Heart right ventricle (tissue), 16 donors: ENCODE measurements at regions not wholly inside any gene's neighbourhood (a gene's known extent, or its start where the extent isn't known, plus 50 kb on each side); places are given as distances from the start of the nearest gene placed in this dataset.
"Not testable (repeated sequence)": the region's sequence is repeated elsewhere in the genome, so short reads cannot be mapped to it uniquely, and the experiment has no call there.

Experiments used
- ATAC-seq, 8 donors: fragments of 200-7000 bp; cut with Tn5 transposase; one replicate each; pipeline ENCODE4 v1.9.1; 2020; ENCODE audit warnings: mild to moderate bottlenecking in 8 of 8, moderate library complexity in 8 of 8, moderate number of reproducible peaks in 1 of 8
- DNase-seq, 2 donors: peaks; one replicate each; pipeline ENCODE4 v3.0.0-alpha.2; 2020
- H3K27ac ChIP-seq, 10 donors: fragments of 200-600 bp; sonication (generic) in 2 of 10; one replicate each; pipeline versions ENCODE4 v1.5.0 to v1.8.0; 2020 to 2022; ENCODE audit warnings: mild to moderate bottlenecking in 3 of 10
- H3K27me3 ChIP-seq, 7 donors: fragments of 200-600 bp; one replicate each; pipeline ENCODE4 v1.8.0; 2021 to 2022; ENCODE audit warnings: mild to moderate bottlenecking in 2 of 7
- H3K36me3 ChIP-seq, 9 donors: fragments of 200-600 bp; sonication (generic) in 1 of 9; one replicate each; pipeline versions ENCODE4 v1.5.0 to v1.8.0; 2020 to 2022; ENCODE audit warnings: mild to moderate bottlenecking in 2 of 9
- H3K4me1 ChIP-seq, 9 donors: fragments of 200-600 bp; sonication (generic) in 1 of 9; one replicate each; pipeline versions ENCODE4 v1.5.0 to v1.8.0; 2020 to 2022; ENCODE audit warnings: mild to moderate bottlenecking in 4 of 9
- H3K4me3 ChIP-seq, 10 donors: fragments of 200-600 bp; sonication (generic) in 2 of 10; one replicate each; pipeline versions ENCODE4 v1.5.0 to v1.8.0; 2020 to 2022; ENCODE audit warnings: mild to moderate bottlenecking in 7 of 10, moderate library complexity in 2 of 10
- H3K9me3 ChIP-seq, 11 donors: fragments of 200-600 bp in 10 of 11; sonication (generic) in 2 of 11; one replicate each; pipeline versions ENCODE4 v1.5.0 to v1.8.0; 2013 to 2022; ENCODE audit warnings: mild to moderate bottlenecking in 2 of 11, control low read depth in 1 of 11, moderate library complexity in 1 of 11
- WGBS, 2 donors: extraction: QIAGEN DNeasy Blood & Tissue Kit; methylation state at CpG; one replicate each; pipeline ENCODE4 v1.1.7; 2013; ENCODE audit warnings: inconsistent platforms in 1 of 2; 5-methylcytosine and 5-hydroxymethylcytosine counted together
- intact Hi-C, 10 donors: fragments of 100-400 bp; cut with DNase I; formaldehyde crosslinking; loops; one replicate each; pipeline versions ENCODE4 v1.11.1 to v1.14.2; 2022
- TF ChIP-seq, protein P1 (sequence below), 9 donors: fragments of 200-600 bp; sonication (generic) in 2 of 9; IDR thresholded peaks; one replicate each; pipeline versions ENCODE4 v1.5.0 to v1.8.0; 2021 to 2022; ENCODE audit warnings: antibody characterized with exemption in 9 of 9, mild to moderate bottlenecking in 5 of 9, moderate library complexity in 1 of 9
- donor health status: Arrhythmogenic right ventricular cardiomyopathy.
- donor health status: ischemic (EF 13 %, LVEDD 7.1; RV severe dilation, severe dysfunction).
- donor health status: healthy with polysubstance abuse.
- donor health status: DM: no; HTN: yes; CAD: no.
- donor health status: DM: no; HTN: no; CAD: no.
- donor health status: ischemic (EF 25% LVEDD 6.9; RV normal size, moderate dysfunction).
- donor health status: ischemic (EF 25% LVEDD 5.7; RV mildly dilated, moderate dysfunction).
- donor health status: healthy.
- donor health status: DM: yes; HTN: yes; CAD: no.
- donor health status: Ischemic cardiomyopathy.
- donor health status: ischemic (EF 35%, LVEDD 5.7; RV mildly dilated, moderate dysfunction).
- donor health status: nonischemic (EF 11% LVEDD 7.7; RV severe dilation, severe dysfunction).
- donor health status: DM: yes; HTN: yes; CAD: no.
- donor health status: PGD.
- donor health status: ischemic (EF 29% LVEDD 5.4; RV normal size, mild dysfunction).
- donor health status: nonischemic (EF 23%, LVEDD 6.1; RV moderate dilation, normal function).

DNA sequence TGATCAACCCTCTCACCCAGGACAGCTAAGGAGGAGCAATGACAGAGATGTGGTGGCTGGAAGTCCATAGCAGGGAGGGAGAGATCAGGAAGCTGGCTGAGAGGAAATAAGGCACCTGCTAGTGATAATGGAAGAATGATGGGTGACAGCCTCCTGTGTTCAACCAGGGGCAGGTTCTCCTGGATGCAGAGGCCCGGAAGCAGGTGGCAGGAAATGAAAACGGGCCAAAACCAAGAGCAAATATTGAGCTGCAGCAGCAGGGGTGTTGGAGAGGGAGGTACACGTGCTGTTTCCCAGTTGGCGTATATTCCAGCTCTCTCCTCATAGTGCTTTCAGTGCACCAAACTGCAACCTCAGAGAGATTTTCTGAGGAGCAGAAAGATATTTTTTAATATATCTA lies 213.4 kb upstream of the TBL1XR1 start:
- Histone ChIP-seq H3K36me3 (no peaks in the 10 kb centered on the region), H3K9me3 (no peaks in the 10 kb centered on the region), H3K27ac (no peak overlapping the region), H3K4me3 (no peak overlapping the region), H3K27me3 (no peaks in the 10 kb centered on the region), H3K4me1 (peaks cover 0 to 10% (median 0%) of the 10 kb centered on the region in 9 donors)
- no peak for ATAC-seq
- no peak for DNase-seq
- 55 to 58% methylated on average over 4 of the region's 4 CpGs for WGBS, 2 donors
- TF ChIP-seq, protein P1, sequence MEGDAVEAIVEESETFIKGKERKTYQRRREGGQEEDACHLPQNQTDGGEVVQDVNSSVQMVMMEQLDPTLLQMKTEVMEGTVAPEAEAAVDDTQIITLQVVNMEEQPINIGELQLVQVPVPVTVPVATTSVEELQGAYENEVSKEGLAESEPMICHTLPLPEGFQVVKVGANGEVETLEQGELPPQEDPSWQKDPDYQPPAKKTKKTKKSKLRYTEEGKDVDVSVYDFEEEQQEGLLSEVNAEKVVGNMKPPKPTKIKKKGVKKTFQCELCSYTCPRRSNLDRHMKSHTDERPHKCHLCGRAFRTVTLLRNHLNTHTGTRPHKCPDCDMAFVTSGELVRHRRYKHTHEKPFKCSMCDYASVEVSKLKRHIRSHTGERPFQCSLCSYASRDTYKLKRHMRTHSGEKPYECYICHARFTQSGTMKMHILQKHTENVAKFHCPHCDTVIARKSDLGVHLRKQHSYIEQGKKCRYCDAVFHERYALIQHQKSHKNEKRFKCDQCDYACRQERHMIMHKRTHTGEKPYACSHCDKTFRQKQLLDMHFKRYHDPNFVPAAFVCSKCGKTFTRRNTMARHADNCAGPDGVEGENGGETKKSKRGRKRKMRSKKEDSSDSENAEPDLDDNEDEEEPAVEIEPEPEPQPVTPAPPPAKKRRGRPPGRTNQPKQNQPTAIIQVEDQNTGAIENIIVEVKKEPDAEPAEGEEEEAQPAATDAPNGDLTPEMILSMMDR (IDR thresholded peaks at IDR 0.05) = no peak
- intact Hi-C loops = no loop called here

GRCh38 chr3:177411201-177411600 lies 213.9 kb upstream of the TBL1XR1 start:
- no peak overlapping the region for H3K27ac ChIP-seq
- intact Hi-C loops = no loop called here
- no peaks in the 10 kb centered on the region for H3K36me3 ChIP-seq
- ATAC-seq (no peak), DNase-seq (no peak)
- no peak overlapping the region for H3K4me3 ChIP-seq
- WGBS, 2 donors = 72 to 79% methylated on average over 3 of the region's 3 CpGs
- peaks cover 0 to 10% (median 0%) of the 10 kb centered on the region in 9 donors for H3K4me1 ChIP-seq
- TF ChIP-seq, protein P1 (IDR thresholded peaks at IDR 0.05) = no peak
- no peaks in the 10 kb centered on the region for H3K27me3 ChIP-seq
- no peaks in the 10 kb centered on the region for H3K9me3 ChIP-seq

DNA sequence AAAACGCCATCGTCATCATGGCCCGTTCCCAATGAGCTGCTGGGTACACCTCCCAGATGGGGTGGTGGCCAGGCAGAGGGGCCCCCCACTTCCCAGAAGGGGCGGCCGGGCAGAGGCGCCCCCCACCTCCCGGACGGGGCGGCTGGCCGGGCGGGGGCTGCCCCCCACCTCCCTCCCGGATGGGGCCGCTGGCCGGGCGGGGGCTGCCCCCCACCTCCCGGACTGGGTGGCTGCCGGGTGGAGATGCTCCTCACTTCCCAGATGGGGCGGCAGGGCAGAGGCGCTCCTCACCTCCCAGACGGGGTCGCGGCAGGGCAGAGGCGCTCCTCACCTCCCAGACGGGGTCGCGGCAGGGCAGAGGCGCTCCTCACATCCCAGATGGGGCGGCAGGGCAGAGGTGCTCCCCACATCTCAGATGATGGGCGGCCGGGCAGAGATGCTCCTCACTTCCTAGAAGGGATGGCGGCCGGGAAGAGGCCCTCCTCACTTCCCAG lies 215.4 kb upstream of the TBL1XR1 start:
- peaks cover 0 to 10% (median 0%) of the 10 kb centered on the region in 9 donors for H3K4me1 ChIP-seq
- DNase-seq, H3K9me3 ChIP-seq, H3K27ac ChIP-seq, H3K36me3 ChIP-seq, ATAC-seq, H3K27me3 ChIP-seq, intact Hi-C loops, H3K4me3 ChIP-seq: not testable (repeated sequence)
- WGBS, 2 donors = 98 to 99% methylated on average over 31 to 32 of the region's 32 CpGs

DNA sequence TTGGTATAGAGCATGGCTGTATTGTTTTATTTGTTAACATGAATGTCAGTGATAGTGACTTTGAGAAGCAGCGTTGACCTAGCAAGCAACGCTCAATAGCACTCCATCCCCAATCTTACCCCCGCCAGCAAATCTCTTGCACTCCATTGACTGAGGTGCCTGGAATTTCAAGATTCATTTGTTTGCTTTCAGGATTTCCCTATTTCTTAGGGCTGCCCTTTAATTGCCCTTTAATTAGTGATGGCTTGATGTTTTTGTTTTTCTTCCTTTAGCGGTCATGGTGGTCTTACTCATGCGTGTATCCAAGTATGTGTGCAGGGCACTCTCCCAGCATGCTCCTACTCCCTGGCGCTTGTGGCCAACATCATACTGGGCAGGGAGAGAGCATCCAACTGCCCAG lies 216.8 kb upstream of the TBL1XR1 start:
- intact Hi-C loops = no loop called here
- Histone ChIP-seq H3K4me1 (peaks cover 0 to 10% (median 0%) of the 10 kb centered on the region in 9 donors), H3K9me3 (no peaks in the 10 kb centered on the region), H3K27ac (no peak overlapping the region), H3K4me3 (no peak overlapping the region), H3K36me3 (no peaks in the 10 kb centered on the region), H3K27me3 (no peaks in the 10 kb centered on the region)
- WGBS, 2 donors = 98 to 99% methylated on average over 6 of the region's 6 CpGs
- ATAC-seq (no peak), DNase-seq (no peak)
- TF ChIP-seq, protein P1 (IDR thresholded peaks at IDR 0.05) = no peak

- Histone ChIP-seq H3K4me1 (peaks cover 0 to 25% (median 5%) of the 10 kb centered on the region in 9 donors), H3K4me3 (no peak overlapping the region), H3K36me3 (no peaks in the 10 kb centered on the region), H3K9me3 (no peaks in the 10 kb centered on the region), H3K27ac (no peak overlapping the region), H3K27me3 (no peaks in the 10 kb centered on the region)
- TF ChIP-seq, protein P1 (IDR thresholded peaks at IDR 0.05) = no peak
- ATAC-seq = no peak
- DNase-seq = no peak
- 37 to 54% methylated on average over 1 of the region's 1 CpG for WGBS, 2 donors
- intact Hi-C loops = loop anchor here in 1 of 10 donors (5.0 kb wide), 1 partner anchor 56 kb away; no protein-coding TSS in a partner anchor
These were observed 221.5 kb upstream of the TBL1XR1 start for GRCh38 chr3:177418787-177419186.
